ENCODE measurements at regions not wholly inside any gene's neighbourhood (a gene's known extent, or its start where the extent isn't known, plus 50 kb on each side); places are given as distances from the start of the nearest gene placed in this dataset.

- no peak for DNase-seq (ENCODE audit: extremely low spot score in 2 of 2)
- H3K4me3 ChIP-seq = no peak overlapping the region
- H3K27me3 ChIP-seq = no peaks in the 10 kb centered on the region
- H3K4me1 ChIP-seq = no peaks in the 10 kb centered on the region
- H3K27ac ChIP-seq = no peak overlapping the region
- intact Hi-C loops (cut with DNase I) = no loop called here
- no peaks in the 10 kb centered on the region for H3K9me3 ChIP-seq
- TF ChIP-seq POLR2A (IDR thresholded peaks at IDR 0.05) (no peak), CTCF (IDR thresholded peaks at IDR 0.05) (no peak), POLR2AphosphoS5 (IDR thresholded peaks at IDR 0.05; ENCODE audit: insufficient read depth in 1 of 2, low read depth in 1 of 2) (no peak)
- H3K36me3 ChIP-seq = no peaks in the 10 kb centered on the region
Observed at GRCh38 chr13:89150362-89150761, 1479.2 kb downstream of the SLITRK5 start.

- intact Hi-C loops (cut with DNase I) = no loop called here
- H3K4me3 ChIP-seq = no peak overlapping the region
- H3K27me3 ChIP-seq = no peaks in the 10 kb centered on the region
- H3K9me3 ChIP-seq = no peaks in the 10 kb centered on the region
- H3K36me3 ChIP-seq = no peaks in the 10 kb centered on the region
- TF ChIP-seq CTCF (IDR thresholded peaks at IDR 0.05) (no peak), POLR2A (IDR thresholded peaks at IDR 0.05) (no peak), POLR2AphosphoS5 (IDR thresholded peaks at IDR 0.05; ENCODE audit: insufficient read depth in 1 of 2, low read depth in 1 of 2) (no peak)
- no peaks in the 10 kb centered on the region for H3K4me1 ChIP-seq
- no peak for DNase-seq (ENCODE audit: extremely low spot score in 2 of 2)
- H3K27ac ChIP-seq = no peak overlapping the region
Observed at GRCh38 chr13:89153941-89154340, 1482.8 kb downstream of the SLITRK5 start.

GRCh38 chr13:89163096-89163495 lies 1491.9 kb downstream of the SLITRK5 start:
- DNase-seq (ENCODE audit: extremely low spot score in 2 of 2) = no peak
- Histone ChIP-seq H3K4me1 (no peaks in the 10 kb centered on the region), H3K36me3 (no peaks in the 10 kb centered on the region), H3K9me3 (no peaks in the 10 kb centered on the region), H3K27ac (no peak overlapping the region), H3K4me3 (no peak overlapping the region), H3K27me3 (no peaks in the 10 kb centered on the region)
- TF ChIP-seq POLR2AphosphoS5 (IDR thresholded peaks at IDR 0.05; ENCODE audit: insufficient read depth in 1 of 2, low read depth in 1 of 2) (no peak), CTCF (IDR thresholded peaks at IDR 0.05) (no peak), POLR2A (IDR thresholded peaks at IDR 0.05) (no peak)
- intact Hi-C loops (cut with DNase I) = no loop called here

- H3K9me3 ChIP-seq = no peaks in the 10 kb centered on the region
- intact Hi-C loops (cut with DNase I) = no loop called here
- no peaks in the 10 kb centered on the region for H3K36me3 ChIP-seq
- no peak overlapping the region for H3K4me3 ChIP-seq
- no peak overlapping the region for H3K27ac ChIP-seq
- H3K27me3 ChIP-seq = no peaks in the 10 kb centered on the region
- no peaks in the 10 kb centered on the region for H3K4me1 ChIP-seq
- DNase-seq (ENCODE audit: extremely low spot score in 2 of 2) = no peak
- TF ChIP-seq CTCF (IDR thresholded peaks at IDR 0.05) (no peak), POLR2A (IDR thresholded peaks at IDR 0.05) (no peak), POLR2AphosphoS5 (IDR thresholded peaks at IDR 0.05; ENCODE audit: insufficient read depth in 1 of 2, low read depth in 1 of 2) (no peak)
Observed at GRCh38 chr13:89165685-89166084, 1494.5 kb downstream of the SLITRK5 start.

GRCh38 chr13:89169951-89170350 lies 1498.8 kb downstream of the SLITRK5 start:
- H3K4me1 ChIP-seq = no peaks in the 10 kb centered on the region
- intact Hi-C loops (cut with DNase I) = no loop called here
- H3K4me3 ChIP-seq = no peak overlapping the region
- no peaks in the 10 kb centered on the region for H3K36me3 ChIP-seq
- no peak overlapping the region for H3K27ac ChIP-seq
- H3K9me3 ChIP-seq = no peaks in the 10 kb centered on the region
- no peaks in the 10 kb centered on the region for H3K27me3 ChIP-seq
- TF ChIP-seq POLR2A (IDR thresholded peaks at IDR 0.05) = no peak
- TF ChIP-seq POLR2AphosphoS5 (IDR thresholded peaks at IDR 0.05; ENCODE audit: insufficient read depth in 1 of 2, low read depth in 1 of 2) = no peak
- TF ChIP-seq CTCF (IDR thresholded peaks at IDR 0.05) = no peak
- DNase-seq (ENCODE audit: extremely low spot score in 2 of 2) = no peak

All from vagina (tissue), 2 donors.